Brain microvascular endothelial cell (primary cell): ENCODE measurements at regions not wholly inside any gene's neighbourhood (a gene's known extent, or its start where the extent isn't known, plus 50 kb on each side); places are given as distances from the start of the nearest gene placed in this dataset.

Source experiments
- DNase-seq: peaks from one replicate; pipeline ENCODE4 v3.0.0-alpha.2; 2020
- H3K27ac ChIP-seq: fragments of 250-450 bp; sonication (Bioruptor Pico); 2 replicates; pipeline ENCODE4 v1.5.1; 2020; ENCODE audit warnings: mild to moderate bottlenecking, moderate library complexity
- H3K27me3 ChIP-seq: fragments of 250-450 bp; sonication (Bioruptor Pico); replicated peaks from 2 replicates; pipeline ENCODE4 v1.5.1; 2020; ENCODE audit warnings: mild to moderate bottlenecking
- H3K36me3 ChIP-seq: fragments of 250-450 bp; sonication (Bioruptor Pico); replicated peaks from 2 replicates; pipeline ENCODE4 v1.5.1; 2020; ENCODE audit warnings: mild to moderate bottlenecking
- H3K4me3 ChIP-seq: 2 replicates; pipeline ENCODE4 v1.5.1; 2011; ENCODE audit warnings: low read depth, mild to moderate bottlenecking, control low read depth, low read length, moderate library complexity
- in situ Hi-C: cut with HindIII; loops from 2 replicates; pipeline ENCODE4 v1.10.0; 2017; ENCODE audit warnings: low sequenced_read_pairs, low pct_ligation_motif_present
- TF ChIP-seq, protein P1 (sequence below): IDR thresholded peaks from 2 replicates; pipeline ENCODE4 v1.5.1; 2011; ENCODE audit warnings: low read depth, mild to moderate bottlenecking, moderate library complexity, low read length, control low read depth, inconsistent platforms; ENCODE audit errors: missing control alignments

DNA sequence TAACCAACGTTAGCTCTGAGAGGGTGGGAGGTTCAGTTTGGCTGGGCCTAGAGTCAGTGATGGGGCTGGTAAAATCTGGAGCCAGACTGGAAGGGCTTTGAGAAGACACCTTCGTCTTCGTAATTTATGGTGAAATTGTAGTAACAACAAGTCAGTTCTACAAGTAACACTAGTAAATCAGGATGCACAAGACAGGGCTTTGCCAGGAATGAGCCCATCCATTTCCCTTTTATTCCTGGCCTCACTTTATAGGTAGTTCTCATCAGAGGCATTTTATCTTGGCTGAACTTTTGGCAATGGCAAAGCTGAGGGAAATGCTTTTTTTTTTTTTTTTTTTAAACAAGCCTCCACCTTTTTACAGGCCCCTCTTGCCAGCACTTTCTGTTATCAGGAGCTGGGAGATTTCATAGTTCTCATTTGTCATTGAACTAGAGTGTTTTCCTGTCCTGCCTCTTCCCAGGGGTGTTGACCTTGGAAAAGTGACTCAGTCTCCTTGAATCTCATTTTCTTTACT, 110.5 kb upstream of the KLF4 start:
- no peak overlapping the region for H3K27ac ChIP-seq
- no peaks in the 10 kb centered on the region for H3K36me3 ChIP-seq
- in situ Hi-C loops: no loop called here
- TF ChIP-seq, protein P1, sequence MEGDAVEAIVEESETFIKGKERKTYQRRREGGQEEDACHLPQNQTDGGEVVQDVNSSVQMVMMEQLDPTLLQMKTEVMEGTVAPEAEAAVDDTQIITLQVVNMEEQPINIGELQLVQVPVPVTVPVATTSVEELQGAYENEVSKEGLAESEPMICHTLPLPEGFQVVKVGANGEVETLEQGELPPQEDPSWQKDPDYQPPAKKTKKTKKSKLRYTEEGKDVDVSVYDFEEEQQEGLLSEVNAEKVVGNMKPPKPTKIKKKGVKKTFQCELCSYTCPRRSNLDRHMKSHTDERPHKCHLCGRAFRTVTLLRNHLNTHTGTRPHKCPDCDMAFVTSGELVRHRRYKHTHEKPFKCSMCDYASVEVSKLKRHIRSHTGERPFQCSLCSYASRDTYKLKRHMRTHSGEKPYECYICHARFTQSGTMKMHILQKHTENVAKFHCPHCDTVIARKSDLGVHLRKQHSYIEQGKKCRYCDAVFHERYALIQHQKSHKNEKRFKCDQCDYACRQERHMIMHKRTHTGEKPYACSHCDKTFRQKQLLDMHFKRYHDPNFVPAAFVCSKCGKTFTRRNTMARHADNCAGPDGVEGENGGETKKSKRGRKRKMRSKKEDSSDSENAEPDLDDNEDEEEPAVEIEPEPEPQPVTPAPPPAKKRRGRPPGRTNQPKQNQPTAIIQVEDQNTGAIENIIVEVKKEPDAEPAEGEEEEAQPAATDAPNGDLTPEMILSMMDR: no peak
- H3K27me3 ChIP-seq: no peaks in the 10 kb centered on the region
- no peak for DNase-seq
- no peak overlapping the region for H3K4me3 ChIP-seq

DNA sequence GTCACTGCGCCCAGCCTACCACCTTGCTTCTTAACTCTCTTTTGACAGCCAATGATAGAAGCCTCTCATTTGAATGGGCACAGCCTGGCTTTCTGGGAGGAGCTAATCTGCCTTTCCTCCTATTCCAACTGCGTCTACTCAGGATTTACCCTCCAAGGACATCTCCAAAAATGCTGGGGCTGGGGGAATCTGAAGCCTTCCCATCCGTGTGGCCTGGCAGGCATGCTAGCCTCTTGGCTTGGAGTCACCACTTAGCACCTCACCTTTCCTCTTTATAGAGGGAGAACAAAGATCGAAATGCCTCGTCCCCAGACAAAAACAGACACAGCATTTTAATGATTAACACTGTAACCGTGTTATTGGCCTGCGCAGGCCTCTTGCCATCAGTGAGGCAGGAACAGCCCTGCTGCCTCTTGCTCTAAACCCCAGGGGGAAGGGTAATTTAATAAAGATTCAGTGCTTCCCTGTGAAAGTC, 108.2 kb upstream of the KLF4 start:
- H3K36me3 ChIP-seq: no peaks in the 10 kb centered on the region
- H3K4me3 ChIP-seq: no peak overlapping the region
- TF ChIP-seq, protein P1: no peak
- H3K27me3 ChIP-seq: no peaks in the 10 kb centered on the region
- in situ Hi-C loops: no loop called here
- H3K27ac ChIP-seq: no peak overlapping the region
- no peak for DNase-seq

DNA sequence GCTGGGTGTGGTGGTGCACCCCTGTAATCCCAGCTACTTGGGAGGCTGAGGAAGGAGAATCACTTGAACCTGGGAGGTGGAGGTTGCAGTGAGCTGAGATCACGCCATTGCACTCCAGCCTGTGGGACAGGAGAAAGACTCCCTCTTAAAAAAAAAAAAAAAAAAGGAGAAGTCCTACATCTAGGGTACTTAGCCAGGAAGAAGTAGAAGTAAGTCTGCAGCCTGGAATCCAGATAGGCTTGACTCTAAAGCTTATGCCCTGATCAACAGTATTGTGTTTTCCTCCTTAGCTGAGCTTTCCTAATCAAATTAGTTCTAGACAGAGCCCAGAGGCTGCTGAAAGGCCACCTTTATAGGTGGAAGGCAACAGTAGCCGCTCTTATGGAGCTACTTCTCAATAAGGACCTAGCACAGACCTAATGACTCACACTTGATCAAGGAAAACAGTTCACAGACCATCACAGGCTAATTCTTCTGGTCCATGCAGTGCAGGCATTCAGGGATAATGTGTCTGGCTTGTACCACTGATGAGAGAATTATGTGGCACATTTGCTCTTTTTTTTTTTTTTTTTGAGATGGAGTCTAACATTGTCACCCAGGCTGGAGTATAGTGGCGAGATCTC, 105.5 kb upstream of the KLF4 start:
- Histone ChIP-seq H3K4me3 (no peak overlapping the region), H3K27ac (no peak overlapping the region), H3K36me3 (no peaks in the 10 kb centered on the region), H3K27me3 (no peaks in the 10 kb centered on the region)
- DNase-seq: no peak
- TF ChIP-seq, protein P1: no peak
- in situ Hi-C loops: no loop called here

DNA sequence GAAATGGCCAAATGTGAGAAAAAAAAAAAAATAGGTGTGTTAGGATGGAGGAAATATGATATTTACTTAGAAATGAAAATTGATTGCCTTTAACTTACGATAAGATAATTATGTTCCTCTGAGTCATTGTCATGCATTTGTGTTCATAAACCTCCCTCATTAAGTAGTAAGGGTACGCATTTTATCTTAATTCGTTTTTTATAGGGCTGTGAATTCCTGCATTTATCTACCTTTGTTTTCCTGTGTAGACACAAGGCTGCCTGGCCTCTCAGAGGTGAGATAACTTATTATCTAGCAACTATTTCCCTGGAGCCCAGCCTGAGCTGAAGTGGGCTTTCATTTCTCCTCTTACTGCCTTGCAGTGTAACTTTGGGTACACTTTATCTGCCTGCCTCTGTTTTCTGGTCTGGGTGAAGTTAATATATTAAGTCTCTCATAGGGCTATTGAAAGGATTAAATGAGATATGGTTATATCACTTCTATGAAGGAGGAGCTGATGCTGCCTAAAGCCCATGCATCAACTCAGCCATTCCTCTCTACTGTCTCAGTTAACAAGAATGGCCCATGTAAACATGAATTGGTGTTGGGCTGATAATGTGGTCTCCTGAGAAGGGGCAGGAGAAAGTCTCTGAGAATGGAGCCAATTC, 103.8 kb upstream of the KLF4 start:
- H3K27ac ChIP-seq: no peak overlapping the region
- TF ChIP-seq, protein P1: no peak
- no peak overlapping the region for H3K4me3 ChIP-seq
- no peak for DNase-seq
- H3K27me3 ChIP-seq: no peaks in the 10 kb centered on the region
- in situ Hi-C loops: no loop called here
- no peaks in the 10 kb centered on the region for H3K36me3 ChIP-seq

DNA sequence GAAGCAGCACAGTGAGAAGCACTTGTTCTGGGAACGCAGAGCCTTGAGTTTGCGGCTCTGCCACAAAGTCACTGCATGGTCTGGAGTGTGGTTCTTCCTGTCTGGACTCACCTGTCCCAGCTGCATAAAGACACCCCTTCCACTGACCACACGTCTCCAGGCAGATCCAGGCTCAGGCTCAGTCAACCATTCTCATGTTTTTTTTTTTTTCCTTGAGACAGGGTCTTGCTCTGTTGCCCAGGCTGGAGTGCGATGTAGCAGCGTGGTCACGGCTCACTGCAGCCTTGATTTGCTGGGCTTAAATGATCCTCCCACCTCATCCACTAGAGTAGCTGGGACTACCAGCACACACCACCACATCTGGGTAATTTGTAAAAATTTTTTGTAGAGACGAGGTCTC, 102.9 kb upstream of the KLF4 start:
- H3K27me3 ChIP-seq: no peaks in the 10 kb centered on the region
- no peak for DNase-seq
- in situ Hi-C loops: no loop called here
- no peak overlapping the region for H3K4me3 ChIP-seq
- no peaks in the 10 kb centered on the region for H3K36me3 ChIP-seq
- TF ChIP-seq, protein P1: no peak
- no peak overlapping the region for H3K27ac ChIP-seq
